Mesendoderm (in vitro differentiated cells): ENCODE measurements at regions not wholly inside any gene's neighbourhood (a gene's known extent, or its start where the extent isn't known, plus 50 kb on each side); places are given as distances from the start of the nearest gene placed in this dataset.

ENCODE experiments used
- DNase-seq: peaks from one replicate; pipeline ENCODE4 v3.0.0; 2013
- H2AK5ac ChIP-seq: 2 replicates; pipeline ENCODE4 v1.6.1; 2013; ENCODE audit warnings: low read length, inconsistent platforms
- H2BK120ac ChIP-seq: 2 replicates; pipeline ENCODE4 v1.6.1; 2013; ENCODE audit warnings: low read depth, mild to moderate bottlenecking, low read length, moderate library complexity, mixed read lengths
- H2BK15ac ChIP-seq: replicated peaks from 2 replicates; pipeline ENCODE4 v1.6.1; 2013; ENCODE audit warnings: low read depth, mild to moderate bottlenecking, moderate library complexity
- H2BK5ac ChIP-seq: 2 replicates; pipeline ENCODE4 v1.6.1; 2013; ENCODE audit warnings: low read length, inconsistent platforms
- H3K18ac ChIP-seq: 2 replicates; pipeline ENCODE4 v1.6.1; 2013; ENCODE audit warnings: mild to moderate bottlenecking, low read length, mixed read lengths
- H3K23ac ChIP-seq: one replicate; pipeline ENCODE4 v1.6.1; 2013; ENCODE audit warnings: low read length
- H3K27ac ChIP-seq: 2 replicates; pipeline ENCODE4 v1.5.1; 2013; ENCODE audit warnings: low read depth, mild to moderate bottlenecking, inconsistent platforms, low read length, moderate library complexity
- H3K27me3 ChIP-seq: 2 replicates; pipeline ENCODE4 v1.6.1; 2013; ENCODE audit warnings: low read length, control low read depth, mild to moderate bottlenecking, inconsistent platforms; ENCODE audit not compliant: insufficient read depth, poor library complexity
- H3K36me3 ChIP-seq: 2 replicates; pipeline ENCODE4 v1.6.1; 2013; ENCODE audit warnings: low read length, inconsistent platforms; ENCODE audit not compliant: control insufficient read depth, insufficient read depth
- H3K4ac ChIP-seq: one replicate; pipeline ENCODE4 v1.6.1; 2013; ENCODE audit warnings: low read depth, mild to moderate bottlenecking, low read length, moderate library complexity
- H3K4me1 ChIP-seq: 2 replicates; pipeline ENCODE4 v1.6.1; 2013; ENCODE audit warnings: low read depth, low read length, inconsistent platforms; ENCODE audit not compliant: control insufficient read depth
- H3K4me2 ChIP-seq: 2 replicates; pipeline ENCODE4 v1.6.1; 2013; ENCODE audit warnings: low read length
- H3K4me3 ChIP-seq: 2 replicates; pipeline ENCODE4 v1.5.1; 2013; ENCODE audit warnings: mild to moderate bottlenecking, low read length
- H3K56ac ChIP-seq: one replicate; pipeline ENCODE4 v1.6.1; 2013; ENCODE audit warnings: low read length
- H3K79me1 ChIP-seq: 2 replicates; pipeline ENCODE4 v1.6.1; 2013; ENCODE audit warnings: low read length, inconsistent platforms
- H3K79me2 ChIP-seq: 2 replicates; pipeline ENCODE4 v1.6.1; 2013; ENCODE audit warnings: mild to moderate bottlenecking, low read length; ENCODE audit not compliant: control insufficient read depth, insufficient read depth
- H3K9ac ChIP-seq: 2 replicates; pipeline ENCODE4 v1.6.1; 2013; ENCODE audit warnings: low read length, inconsistent platforms
- H4K5ac ChIP-seq: one replicate; pipeline ENCODE4 v1.6.1; 2013; ENCODE audit warnings: low read length
- H4K8ac ChIP-seq: one replicate; pipeline ENCODE4 v1.6.1; 2013; ENCODE audit warnings: low read depth, mild to moderate bottlenecking, control low read depth, low read length, moderate library complexity
- WGBS: extraction: QIAGEN DNeasy Blood & Tissue Kit; methylation state at CpG from one replicate; pipeline ENCODE4 v1.1.7; 2013; ENCODE audit warnings: low lambda C conversion rate, missing lambda C conversion rate; ENCODE audit not compliant: insufficient coverage; ENCODE audit errors: extremely low coverage; 5-methylcytosine and 5-hydroxymethylcytosine counted together

DNA sequence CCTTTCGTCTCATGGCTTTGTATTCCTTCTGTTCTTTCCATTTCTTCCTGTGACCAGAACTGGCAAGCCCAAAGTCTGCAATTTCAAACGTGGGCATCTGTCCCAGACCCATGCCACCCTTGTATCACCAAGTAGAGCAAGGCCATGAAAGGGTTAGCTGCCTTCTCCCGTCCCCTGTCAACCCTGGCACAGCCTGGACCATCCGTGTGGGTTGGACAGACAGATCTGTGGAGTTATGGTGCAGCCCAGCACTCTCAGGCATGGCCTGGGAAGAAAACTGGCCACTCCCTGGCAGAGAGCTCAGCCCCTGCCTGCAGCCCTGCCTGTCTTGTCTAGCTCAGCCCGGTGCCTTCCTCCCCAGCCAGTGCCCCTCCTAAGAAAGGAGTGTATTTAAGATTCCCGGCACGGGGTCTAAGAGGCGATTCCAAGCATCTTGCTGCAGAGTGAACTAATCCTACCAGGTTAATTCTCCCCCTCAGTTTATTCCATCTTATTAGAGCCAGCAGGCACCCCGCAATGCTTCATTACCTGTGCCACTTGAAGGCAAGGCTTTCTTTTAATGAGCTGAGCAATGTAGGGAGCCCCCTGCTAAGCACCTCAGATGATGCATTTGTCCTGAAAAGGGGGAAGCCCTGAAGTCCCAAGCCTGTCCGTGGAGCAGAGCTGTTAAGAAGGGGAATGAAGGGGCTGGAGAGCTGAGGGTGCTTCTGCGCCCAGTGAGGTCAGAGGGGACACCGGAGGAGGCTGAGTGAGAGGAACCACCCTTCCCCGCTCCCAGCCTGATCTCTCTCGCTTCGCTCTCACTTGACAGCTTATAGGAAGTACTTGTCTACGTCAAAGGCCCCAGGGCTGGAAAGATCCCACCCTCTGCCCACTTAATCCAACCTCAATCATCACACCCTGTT is 130.6 kb downstream of the SPATA19 start:
- no peak overlapping the region for H3K9ac ChIP-seq
- no peak overlapping the region for H2BK15ac ChIP-seq
- no peaks in the 10 kb centered on the region for H3K36me3 ChIP-seq
- H3K56ac ChIP-seq, result no peak overlapping the region
- H3K18ac ChIP-seq, result no peak overlapping the region
- H3K79me1 ChIP-seq, result no peaks in the 10 kb centered on the region
- no peak overlapping the region for H2AK5ac ChIP-seq
- H4K8ac ChIP-seq, result no peak overlapping the region
- H3K4me1 ChIP-seq, result peaks cover 27% of the 10 kb centered on the region
- no peaks in the 10 kb centered on the region for H3K27me3 ChIP-seq
- no peak overlapping the region for H3K4me2 ChIP-seq
- H2BK5ac ChIP-seq, result no peak overlapping the region
- no peaks in the 10 kb centered on the region for H3K79me2 ChIP-seq
- no peak overlapping the region for H3K4ac ChIP-seq
- H3K27ac ChIP-seq, result no peak overlapping the region
- H2BK120ac ChIP-seq, result no peak overlapping the region
- H4K5ac ChIP-seq, result no peak overlapping the region
- no peak overlapping the region for H3K23ac ChIP-seq
- H3K4me3 ChIP-seq, result no peak overlapping the region
- DNase-seq, result no peak
- no CpG with 5 or more reads among the region's 16 CpGs for WGBS

DNA sequence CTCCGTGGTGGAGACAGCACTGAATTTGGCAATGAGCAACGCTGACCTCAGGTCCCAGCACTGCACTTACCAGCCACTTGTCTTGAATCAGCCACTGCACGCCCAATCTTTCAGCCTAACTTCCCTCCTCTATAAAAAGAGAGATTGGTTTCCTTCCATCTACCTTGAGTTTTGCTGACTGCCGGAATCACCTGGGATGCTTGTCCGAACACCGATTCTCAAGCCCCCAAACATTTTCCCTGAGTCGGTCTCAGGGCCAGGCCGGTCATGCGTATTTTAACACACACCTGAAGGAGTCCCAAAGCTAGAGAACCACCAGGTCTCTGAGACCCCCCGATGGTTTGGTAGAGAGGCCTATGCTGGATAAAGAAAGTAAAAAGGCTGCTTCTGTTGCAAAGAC is 131.5 kb downstream of the SPATA19 start:
- WGBS, result no CpG with 5 or more reads among the region's 10 CpGs
- Histone ChIP-seq H3K18ac (no peak overlapping the region), H3K27me3 (no peaks in the 10 kb centered on the region), H2BK120ac (no peak overlapping the region), H3K9ac (no peak overlapping the region), H3K23ac (no peak overlapping the region), H3K79me2 (no peaks in the 10 kb centered on the region), H3K4ac (no peak overlapping the region), H3K79me1 (no peaks in the 10 kb centered on the region), H2BK15ac (no peak overlapping the region), H3K36me3 (no peaks in the 10 kb centered on the region), H2AK5ac (no peak overlapping the region), H3K4me2 (no peak overlapping the region), H3K56ac (no peak overlapping the region), H2BK5ac (no peak overlapping the region), H3K4me1 (peaks cover 30% of the 10 kb centered on the region), H3K27ac (no peak overlapping the region), H3K4me3 (no peak overlapping the region), H4K5ac (no peak overlapping the region), H4K8ac (no peak overlapping the region)
- no peak for DNase-seq

GRCh38 chr11:133713406-133713805 is 131.9 kb downstream of the SPATA19 start:
- Histone ChIP-seq H4K8ac (no peak overlapping the region), H3K18ac (no peak overlapping the region), H3K56ac (no peak overlapping the region), H3K4me2 (no peak overlapping the region), H3K79me2 (no peaks in the 10 kb centered on the region), H2BK5ac (no peak overlapping the region), H3K27ac (no peak overlapping the region), H2AK5ac (no peak overlapping the region), H2BK120ac (no peak overlapping the region), H3K79me1 (no peaks in the 10 kb centered on the region), H3K27me3 (no peaks in the 10 kb centered on the region), H3K9ac (no peak overlapping the region), H4K5ac (no peak overlapping the region), H3K4me3 (no peak overlapping the region), H2BK15ac (no peak overlapping the region), H3K23ac (no peak overlapping the region), H3K36me3 (no peaks in the 10 kb centered on the region), H3K4me1 (peaks cover 30% of the 10 kb centered on the region), H3K4ac (no peak overlapping the region)
- WGBS, result no CpG with 5 or more reads among the region's 3 CpGs
- no peak for DNase-seq

GRCh38 chr11:133712051-133712560 is 133.2 kb downstream of the SPATA19 start:
- no CpG with 5 or more reads among the region's 4 CpGs for WGBS
- Histone ChIP-seq H4K5ac (no peak overlapping the region), H3K4me2 (peak overlapping the region; percentile 2), H3K23ac (no peak overlapping the region), H3K4me3 (no peak overlapping the region), H3K4me1 (peaks cover 30% of the 10 kb centered on the region), H3K79me1 (no peaks in the 10 kb centered on the region), H2AK5ac (no peak overlapping the region), H2BK120ac (no peak overlapping the region), H3K56ac (peak overlapping the region; percentile 36), H4K8ac (no peak overlapping the region), H3K27me3 (no peaks in the 10 kb centered on the region), H2BK15ac (no peak overlapping the region), H2BK5ac (no peak overlapping the region), H3K4ac (no peak overlapping the region), H3K79me2 (no peaks in the 10 kb centered on the region), H3K36me3 (no peaks in the 10 kb centered on the region), H3K27ac (peak overlapping the region; percentile 71), H3K18ac (no peak overlapping the region), H3K9ac (no peak overlapping the region)
- DNase-seq, result peak; percentile 68

- no peak overlapping the region for H4K5ac ChIP-seq
- H3K79me1 ChIP-seq, result no peaks in the 10 kb centered on the region
- peak overlapping the region; percentile 8 for H3K27ac ChIP-seq
- H3K9ac ChIP-seq, result no peak overlapping the region
- H3K18ac ChIP-seq, result no peak overlapping the region
- no peak overlapping the region for H3K4me3 ChIP-seq
- H3K27me3 ChIP-seq, result no peaks in the 10 kb centered on the region
- no peak overlapping the region for H2AK5ac ChIP-seq
- no peak overlapping the region for H4K8ac ChIP-seq
- H3K4me2 ChIP-seq, result no peak overlapping the region
- peak overlapping the region; percentile 8 for H2BK5ac ChIP-seq
- H3K36me3 ChIP-seq, result no peaks in the 10 kb centered on the region
- H3K23ac ChIP-seq, result no peak overlapping the region
- peaks cover 30% of the 10 kb centered on the region for H3K4me1 ChIP-seq
- H2BK120ac ChIP-seq, result no peak overlapping the region
- H2BK15ac ChIP-seq, result no peak overlapping the region
- H3K4ac ChIP-seq, result no peak overlapping the region
- WGBS, result no CpG with 5 or more reads among the region's 4 CpGs
- no peaks in the 10 kb centered on the region for H3K79me2 ChIP-seq
- DNase-seq, result peak; percentile 39
- H3K56ac ChIP-seq, result peak overlapping the region; percentile 36
These were observed 133.8 kb downstream of the SPATA19 start for GRCh38 chr11:133711545-133711944.
